CD4-positive, alpha-beta T cell treated with Interleukin-21 for 1 hour (primary cell): ENCODE measurements at regions not wholly inside any gene's neighbourhood (a gene's known extent, or its start where the extent isn't known, plus 50 kb on each side); places are given as distances from the start of the nearest gene placed in this dataset.
"Not testable (repeated sequence)": the region's sequence is repeated elsewhere in the genome, so short reads cannot be mapped to it uniquely, and the experiment has no call there.

Source experiments
- DNase-seq: peaks from one replicate; pipeline ENCODE4 v3.0.0-alpha.2; 2020

- DNase-seq: peak; percentile 37
These were observed 72.4 kb upstream of the BACH2 start for GRCh38 chr6:90369024-90369519.

- no peak for DNase-seq
These were observed 72.0 kb upstream of the BACH2 start for GRCh38 chr6:90368601-90369000.

DNA sequence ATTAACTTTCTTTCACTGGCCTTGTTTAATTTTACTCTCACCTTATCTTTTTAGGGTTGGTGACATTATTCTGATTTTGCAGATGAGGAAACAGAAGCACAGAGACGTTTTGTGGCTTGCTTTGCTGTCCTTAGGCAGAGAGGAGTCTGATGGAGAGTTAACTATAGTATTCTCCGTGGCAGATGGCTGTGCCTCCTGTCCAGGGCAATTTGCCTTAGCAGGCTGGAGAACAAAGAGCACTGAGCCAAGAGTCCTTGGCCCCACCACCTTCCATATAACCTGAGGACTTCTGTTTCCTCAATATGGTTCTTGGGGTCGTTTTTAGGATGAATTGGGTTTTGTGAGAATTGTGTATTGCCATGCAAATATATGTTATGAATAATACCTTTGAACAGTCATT lies 71.4 kb upstream of the BACH2 start:
- DNase-seq: no peak

GRCh38 chr6:90365565-90366219 lies 69.0 kb upstream of the BACH2 start:
- DNase-seq: no peak

- no peak for DNase-seq
These were observed 68.4 kb upstream of the BACH2 start for GRCh38 chr6:90365002-90365401.

- DNase-seq: no peak
These were observed 67.6 kb upstream of the BACH2 start for GRCh38 chr6:90364286-90364685.

DNA sequence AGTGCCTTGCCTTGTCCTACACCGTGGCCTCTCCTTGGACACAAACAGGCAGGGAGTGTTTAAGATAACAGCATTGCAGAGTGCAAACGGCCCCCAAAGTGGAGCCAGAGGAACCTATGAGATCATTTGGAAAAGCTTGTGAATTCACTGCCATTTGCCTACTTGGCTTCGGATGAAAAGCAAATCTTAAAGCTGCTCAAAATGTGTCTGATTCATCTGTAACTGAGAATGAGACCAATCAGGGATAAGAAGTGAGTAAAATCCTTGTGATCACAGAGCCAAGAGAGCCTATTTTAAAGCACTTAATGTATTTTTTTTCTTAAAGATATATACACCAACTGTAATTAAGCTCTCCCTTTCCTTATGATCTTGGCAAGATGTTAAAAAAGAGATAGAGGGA lies 65.7 kb upstream of the BACH2 start:
- DNase-seq: no peak

DNA sequence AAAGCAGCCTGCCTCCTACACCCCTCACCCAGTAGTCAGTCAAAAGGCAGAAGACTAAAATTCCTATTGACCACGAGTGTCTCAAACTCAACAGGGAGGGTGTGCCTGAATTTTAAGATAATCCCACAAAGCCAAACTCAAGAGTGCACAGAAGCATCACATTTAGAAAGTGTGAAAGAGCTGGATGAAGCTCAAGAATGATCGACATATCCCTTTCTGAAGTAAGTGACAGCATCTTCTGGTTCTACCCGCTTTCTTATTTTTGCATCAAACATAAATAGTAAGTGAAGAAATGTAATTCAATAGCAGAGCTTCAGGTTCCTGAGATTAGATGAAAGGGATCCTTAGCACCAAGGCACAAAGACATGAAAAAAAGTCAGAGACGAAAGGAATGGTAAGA lies 64.5 kb upstream of the BACH2 start:
- DNase-seq: no peak

GRCh38 chr6:90358036-90358770 lies 61.6 kb upstream of the BACH2 start:
- not testable (repeated sequence) for DNase-seq

DNA sequence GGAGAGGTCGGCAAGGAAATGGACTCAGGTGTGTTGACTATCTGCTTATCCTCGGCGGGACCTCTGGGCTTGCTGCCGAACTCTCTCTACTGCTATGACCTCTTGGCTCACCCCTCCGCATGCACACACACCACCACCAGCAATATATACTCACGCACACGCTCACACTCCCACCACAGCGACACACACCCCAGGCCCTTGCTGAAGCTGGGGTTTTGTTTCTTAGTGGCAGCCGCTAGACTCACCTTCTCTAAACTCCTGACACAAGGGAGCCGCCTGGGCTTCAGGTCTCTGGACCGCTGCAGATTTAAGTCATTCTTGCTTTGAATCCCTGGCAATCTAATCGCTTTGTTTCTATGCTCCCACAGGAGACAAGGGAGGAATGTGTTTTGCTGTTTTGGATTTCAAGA lies 59.4 kb upstream of the BACH2 start:
- DNase-seq: no peak

- no peak for DNase-seq
These were observed 58.3 kb upstream of the BACH2 start for GRCh38 chr6:90354961-90355360.

- DNase-seq: no peak
These were observed 55.1 kb upstream of the BACH2 start for GRCh38 chr6:90351696-90352095.

GRCh38 chr6:90350689-90351554 lies 54.3 kb upstream of the BACH2 start:
- DNase-seq: peak; percentile 66

DNA sequence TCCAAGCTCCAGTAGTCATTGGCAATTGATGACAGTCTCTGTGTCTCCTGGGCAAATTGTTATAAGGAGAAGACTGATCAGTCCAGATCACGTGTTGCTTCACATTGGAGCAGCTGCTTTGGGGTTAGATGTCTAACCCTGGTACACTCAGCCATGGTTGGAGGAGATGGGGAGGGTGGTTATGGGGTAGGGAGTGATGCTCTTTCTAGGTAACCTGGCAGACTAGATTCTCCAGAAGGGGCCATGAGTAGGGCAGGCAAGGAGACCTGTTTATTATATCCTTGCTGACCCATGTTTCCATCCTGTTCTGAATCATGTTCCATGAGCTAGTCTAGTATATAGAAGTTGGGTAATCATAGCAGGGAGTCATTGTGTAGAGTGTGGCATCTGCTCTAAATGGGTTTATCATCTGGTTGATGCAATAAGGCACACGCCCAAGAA lies 50.8 kb upstream of the BACH2 start:
- no peak for DNase-seq

DNA sequence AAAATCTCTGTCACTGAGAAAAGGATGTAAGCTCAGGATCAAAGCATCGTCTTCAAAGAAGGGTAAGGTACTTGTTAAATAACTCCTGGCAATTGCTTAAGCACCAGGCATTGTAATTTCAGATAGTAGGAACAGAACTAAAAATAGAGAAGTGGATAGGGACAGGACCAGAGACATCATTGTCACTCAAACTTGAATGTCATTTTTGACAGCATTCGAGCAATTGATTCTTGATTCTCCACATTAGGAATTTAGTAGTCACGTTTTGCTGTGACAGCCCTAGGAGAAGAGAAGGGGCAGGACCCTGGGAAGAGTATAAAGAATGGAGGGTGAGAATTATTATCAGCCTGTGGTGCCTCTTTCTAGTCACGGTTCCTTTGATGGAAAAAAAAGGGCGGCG lies 50.1 kb upstream of the BACH2 start:
- no peak for DNase-seq
